ENCODE measurements at regions not wholly inside any gene's neighbourhood (a gene's known extent, or its start where the extent isn't known, plus 50 kb on each side); places are given as distances from the start of the nearest gene placed in this dataset.

- no peak for DNase-seq (ENCODE audit: low spot score in 2 of 2)
- peaks cover 0 to 46% (median 19%) of the 10 kb centered on the region in 4 donors for H3K4me1 ChIP-seq
- H3K9me3 ChIP-seq, result no peaks in the 10 kb centered on the region
- 80 to 87% methylated on average over 5 of the region's 5 CpGs for WGBS, 2 donors
- H3K36me3 ChIP-seq, result no peaks in the 10 kb centered on the region
- no peak overlapping the region for H3K4me3 ChIP-seq
- H3K27ac ChIP-seq, result no peak overlapping the region
- TF ChIP-seq POLR2A (IDR thresholded peaks at IDR 0.05) (no peak), CTCF (IDR thresholded peaks at IDR 0.05) (no peak), EP300 (IDR thresholded peaks at IDR 0.05) (no peak)
- no peaks in the 10 kb centered on the region for H3K27me3 ChIP-seq
Measured at GRCh38 chr15:66651913-66652642, 50.0 kb upstream of the SMAD6 start.
